ENCODE measurements at regions not wholly inside any gene's neighbourhood (a gene's known extent, or its start where the extent isn't known, plus 50 kb on each side); places are given as distances from the start of the nearest gene placed in this dataset.

DNA sequence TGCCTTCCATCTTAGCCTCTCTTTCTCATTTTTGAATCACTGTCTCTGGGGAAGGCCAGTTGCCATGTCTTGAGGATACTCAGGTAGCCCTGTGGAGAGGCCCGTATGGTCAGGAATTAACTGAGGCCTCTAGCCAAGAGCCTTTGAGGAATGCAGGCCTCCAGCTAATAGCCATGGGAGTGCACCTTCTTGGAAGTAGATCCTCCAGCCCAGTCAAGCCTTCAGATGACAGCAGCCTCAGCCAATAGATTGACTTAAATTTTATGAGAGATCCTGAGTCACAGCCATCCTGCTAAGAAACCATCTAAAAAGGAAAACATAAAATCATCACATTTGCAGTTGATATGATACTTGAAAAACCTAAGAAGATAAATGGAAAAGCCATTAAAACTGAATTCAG is 112.5 kb upstream of the BNIP2 start:
- TF ChIP-seq, protein P1, sequence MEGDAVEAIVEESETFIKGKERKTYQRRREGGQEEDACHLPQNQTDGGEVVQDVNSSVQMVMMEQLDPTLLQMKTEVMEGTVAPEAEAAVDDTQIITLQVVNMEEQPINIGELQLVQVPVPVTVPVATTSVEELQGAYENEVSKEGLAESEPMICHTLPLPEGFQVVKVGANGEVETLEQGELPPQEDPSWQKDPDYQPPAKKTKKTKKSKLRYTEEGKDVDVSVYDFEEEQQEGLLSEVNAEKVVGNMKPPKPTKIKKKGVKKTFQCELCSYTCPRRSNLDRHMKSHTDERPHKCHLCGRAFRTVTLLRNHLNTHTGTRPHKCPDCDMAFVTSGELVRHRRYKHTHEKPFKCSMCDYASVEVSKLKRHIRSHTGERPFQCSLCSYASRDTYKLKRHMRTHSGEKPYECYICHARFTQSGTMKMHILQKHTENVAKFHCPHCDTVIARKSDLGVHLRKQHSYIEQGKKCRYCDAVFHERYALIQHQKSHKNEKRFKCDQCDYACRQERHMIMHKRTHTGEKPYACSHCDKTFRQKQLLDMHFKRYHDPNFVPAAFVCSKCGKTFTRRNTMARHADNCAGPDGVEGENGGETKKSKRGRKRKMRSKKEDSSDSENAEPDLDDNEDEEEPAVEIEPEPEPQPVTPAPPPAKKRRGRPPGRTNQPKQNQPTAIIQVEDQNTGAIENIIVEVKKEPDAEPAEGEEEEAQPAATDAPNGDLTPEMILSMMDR (conservative IDR thresholded peaks at IDR 0.05; ENCODE audit: low read depth, low read length), result no peak
- TF ChIP-seq EZH2 (IDR thresholded peaks at IDR 0.05; ENCODE audit: low read length, unreplicated experiment) (no peak), EZH2phosphoT487 (IDR thresholded peaks at IDR 0.05; ENCODE audit: borderline replicate concordance, low read length) (no peak)

Measured in PC-3 (cell line).